Gastroesophageal sphincter (tissue), 3 donors: ENCODE measurements at regions not wholly inside any gene's neighbourhood (a gene's known extent, or its start where the extent isn't known, plus 50 kb on each side); places are given as distances from the start of the nearest gene placed in this dataset.

Experiments used
- CTCF ChIP-seq, 4 experiments: fragments of 200-600 bp in 2 of 4; fragments of 450-650 bp in 2 of 4; sonication (generic) in 1 of 4; IDR thresholded peaks; one replicate each; pipeline ENCODE4 v1.5.1; 2017 to 2019; ENCODE audit warnings: antibody characterized with exemption in 4 of 4, mild to moderate bottlenecking in 2 of 4, moderate library complexity in 2 of 4
- POLR2A ChIP-seq, 2 donors: fragments of 450-650 bp; IDR thresholded peaks; one replicate each; pipeline ENCODE4 v1.6.1; 2017; ENCODE audit warnings: antibody characterized with exemption in 2 of 2, mild to moderate bottlenecking in 2 of 2, moderate library complexity in 1 of 2
- POLR2AphosphoS5 ChIP-seq: sonication (generic); formaldehyde crosslinking; IDR thresholded peaks from one replicate; pipeline ENCODE4 v1.6.1; 2017; ENCODE audit warnings: antibody characterized with exemption

- TF ChIP-seq CTCF (IDR thresholded peaks at IDR 0.05) (no peak), POLR2AphosphoS5 (no peak), POLR2A (IDR thresholded peaks at IDR 0.05) (no peak)
These were observed 176.4 kb downstream of the TFAP2B start for GRCh38 chr6:50995036-50995435.
